ENCODE measurements at regions not wholly inside any gene's neighbourhood (a gene's known extent, or its start where the extent isn't known, plus 50 kb on each side); places are given as distances from the start of the nearest gene placed in this dataset.

- ATAC-seq, result no peak
- TF ChIP-seq PPARA (CRISPR knock-in tag; IDR thresholded peaks at IDR 0.05; ENCODE audit: borderline replicate concordance) (no peak), TCF4 (CRISPR knock-in tag; IDR thresholded peaks at IDR 0.05; ENCODE audit: borderline replicate concordance) (no peak), RARB (CRISPR knock-in tag; IDR thresholded peaks at IDR 0.05) (no peak), GLIS3 (CRISPR knock-in tag; IDR thresholded peaks at IDR 0.05) (no peak), ZNF565 (CRISPR knock-in tag; conservative IDR thresholded peaks at IDR 0.05; ENCODE audit: low read depth) (no peak), ZNF8 (CRISPR knock-in tag; IDR thresholded peaks at IDR 0.05) (no peak), ZC3H10 (CRISPR knock-in tag; IDR thresholded peaks at IDR 0.05) (no peak), SNAI2 (CRISPR knock-in tag; IDR thresholded peaks at IDR 0.05) (no peak), CSRNP3 (CRISPR knock-in tag; IDR thresholded peaks at IDR 0.05) (no peak)
These were observed 126.9 kb downstream of the LY86 start for GRCh38 chr6:6715465-6715864.

- TF ChIP-seq BACH2 (CRISPR knock-in tag; IDR thresholded peaks at IDR 0.05; ENCODE audit: borderline replicate concordance), result no peak
- TF ChIP-seq RARB (CRISPR knock-in tag; IDR thresholded peaks at IDR 0.05), result no peak
- TF ChIP-seq PPARA (CRISPR knock-in tag; IDR thresholded peaks at IDR 0.05; ENCODE audit: borderline replicate concordance), result no peak
- TF ChIP-seq PATZ1 (CRISPR knock-in tag; IDR thresholded peaks at IDR 0.05; ENCODE audit: borderline replicate concordance), result no peak
- no peak for TF ChIP-seq ZFP30 (CRISPR knock-in tag; IDR thresholded peaks at IDR 0.05)
- no peak for TF ChIP-seq GLIS3 (CRISPR knock-in tag; IDR thresholded peaks at IDR 0.05)
- no peak for TF ChIP-seq TCF4 (CRISPR knock-in tag; IDR thresholded peaks at IDR 0.05; ENCODE audit: borderline replicate concordance)
- no peak for TF ChIP-seq ISL1 (CRISPR knock-in tag; IDR thresholded peaks at IDR 0.05)
- no peak for ATAC-seq
These were observed 128.7 kb downstream of the LY86 start for GRCh38 chr6:6716998-6717763.

GRCh38 chr6:6717953-6718352 lies 129.4 kb downstream of the LY86 start:
- no peak for ATAC-seq
- TF ChIP-seq CREB5 (CRISPR knock-in tag; IDR thresholded peaks at IDR 0.05; ENCODE audit: low read depth), result no peak
- TF ChIP-seq ZC3H10 (CRISPR knock-in tag; IDR thresholded peaks at IDR 0.05), result no peak
- TF ChIP-seq CSDC2 (CRISPR knock-in tag; IDR thresholded peaks at IDR 0.05), result no peak
- TF ChIP-seq ZNF8 (CRISPR knock-in tag; IDR thresholded peaks at IDR 0.05), result no peak
- TF ChIP-seq BACH2 (CRISPR knock-in tag; IDR thresholded peaks at IDR 0.05; ENCODE audit: borderline replicate concordance), result no peak
- no peak for TF ChIP-seq RARB (CRISPR knock-in tag; IDR thresholded peaks at IDR 0.05)
- no peak for TF ChIP-seq GLIS3 (CRISPR knock-in tag; IDR thresholded peaks at IDR 0.05)

- ATAC-seq, result no peak
- no peak for TF ChIP-seq ZFP30 (CRISPR knock-in tag; IDR thresholded peaks at IDR 0.05)
- no peak for TF ChIP-seq ARNTL (CRISPR knock-in tag; IDR thresholded peaks at IDR 0.05; ENCODE audit: borderline replicate concordance, low read depth)
- TF ChIP-seq ESRRG (CRISPR knock-in tag; IDR thresholded peaks at IDR 0.05), result no peak
These were observed 133.1 kb downstream of the LY86 start for GRCh38 chr6:6721606-6722005.

- TF ChIP-seq ZNF8 (CRISPR knock-in tag; IDR thresholded peaks at IDR 0.05) (no peak), TOX (CRISPR knock-in tag; IDR thresholded peaks at IDR 0.05; ENCODE audit: borderline replicate concordance) (no peak), OSR1 (CRISPR knock-in tag; IDR thresholded peaks at IDR 0.05) (no peak), TCF4 (CRISPR knock-in tag; IDR thresholded peaks at IDR 0.05; ENCODE audit: borderline replicate concordance) (no peak), POU6F1 (CRISPR knock-in tag; IDR thresholded peaks at IDR 0.05; ENCODE audit: borderline replicate concordance, low read depth) (no peak), ZNF565 (CRISPR knock-in tag; conservative IDR thresholded peaks at IDR 0.05; ENCODE audit: low read depth) (no peak), ZNF70 (CRISPR knock-in tag; IDR thresholded peaks at IDR 0.05) (no peak), ESRRG (CRISPR knock-in tag; IDR thresholded peaks at IDR 0.05) (no peak), GLIS3 (CRISPR knock-in tag; IDR thresholded peaks at IDR 0.05) (no peak)
- no peak for ATAC-seq
These were observed 133.7 kb downstream of the LY86 start for GRCh38 chr6:6722195-6722594.

All from SK-N-SH treated with all-trans-retinoic acid at 6 μM for 48 hours (cell line).